IMR-90 (cell line): ENCODE measurements at regions not wholly inside any gene's neighbourhood (a gene's known extent, or its start where the extent isn't known, plus 50 kb on each side); places are given as distances from the start of the nearest gene placed in this dataset.

Experiments
- ATAC-seq: fragments of 200-7000 bp; cut with Tn5 transposase; 2 replicates; pipeline ENCODE4 v1.9.1; 2020; ENCODE audit warnings: low read depth, mild to moderate bottlenecking, moderate library complexity
- BruUV-seq: library from RNA; stranded (reverse); fragments of 400-500 nt; replicated peaks from 2 replicates; lab custom pipeline; 2021; lab: Mats Ljungman, UMichigan
- CTCF ChIA-PET: fragments of 300-600 bp; formaldehyde crosslinking; extraction: SDS; loops from one replicate; lab custom pipeline; 2021; ENCODE audit warnings: antibody characterized with exemption; lab: Yijun Ruan, JAX
- POLR2A ChIA-PET: fragments of 300-600 bp; sonication (Branson Sonifier 250); formaldehyde crosslinking; loops from one replicate; lab custom pipeline; 2022; ENCODE audit warnings: antibody characterized with exemption; ENCODE audit not compliant: unreplicated experiment; lab: Charles Lee
- DNase-seq: peaks from one replicate; pipeline ENCODE4 v3.0.0; 2013
- H2AFZ ChIP-seq: replicated peaks from 2 replicates; pipeline ENCODE3; 2013; ENCODE audit warnings: low read length, mild to moderate bottlenecking; ENCODE audit not compliant: poor library complexity
- H2AK5ac ChIP-seq: 2 replicates; pipeline ENCODE4 v1.6.1; 2013; ENCODE audit warnings: low read depth, low read length, inconsistent platforms
- H2AK9ac ChIP-seq: replicated peaks from 2 replicates; pipeline ENCODE3; 2013; ENCODE audit warnings: mild to moderate bottlenecking, low read depth, low read length, moderate library complexity; ENCODE audit not compliant: poor library complexity
- H2BK120ac ChIP-seq: 2 replicates; pipeline ENCODE4 v1.6.1; 2013; ENCODE audit warnings: low read depth, low read length, inconsistent platforms
- H2BK15ac ChIP-seq: 3 replicates; pipeline ENCODE4 v1.6.1; 2013; ENCODE audit warnings: low read depth, low read length, inconsistent platforms
- H2BK20ac ChIP-seq: 2 replicates; pipeline ENCODE4 v1.6.1; 2013; ENCODE audit warnings: low read depth, mild to moderate bottlenecking, inconsistent platforms, low read length, moderate library complexity
- H2BK5ac ChIP-seq: 2 replicates; pipeline ENCODE4 v1.6.1; 2013; ENCODE audit warnings: mild to moderate bottlenecking, low read depth, low read length, inconsistent platforms; ENCODE audit not compliant: poor library complexity, severe bottlenecking
- H3K14ac ChIP-seq: replicated peaks from 2 replicates; pipeline ENCODE4 v1.6.1; 2013; ENCODE audit warnings: low read depth, low read length, inconsistent platforms
- H3K18ac ChIP-seq: 2 replicates; pipeline ENCODE4 v1.6.1; 2013; ENCODE audit warnings: low read depth, low read length, control low read depth
- H3K23ac ChIP-seq: 2 replicates; pipeline ENCODE4 v1.6.1; 2013; ENCODE audit warnings: low read depth, low read length, inconsistent platforms
- H3K27ac ChIP-seq: 2 replicates; pipeline ENCODE4 v1.5.1; 2013; ENCODE audit warnings: mild to moderate bottlenecking, control low read depth, low read length; ENCODE audit not compliant: insufficient read depth
- H3K27me3 ChIP-seq: 2 replicates; pipeline ENCODE4 v1.6.1; 2013; ENCODE audit warnings: low read length; ENCODE audit not compliant: control insufficient read depth, insufficient read depth
- H3K36me3 ChIP-seq: 2 replicates; pipeline ENCODE4 v1.6.1; 2013; ENCODE audit warnings: low read length, mixed read lengths; ENCODE audit not compliant: control insufficient read depth, insufficient read depth
- H3K4ac ChIP-seq: 2 replicates; pipeline ENCODE4 v1.6.1; 2013; ENCODE audit warnings: low read depth, low read length, inconsistent platforms
- H3K4me1 ChIP-seq: 2 replicates; pipeline ENCODE4 v1.6.1; 2013; ENCODE audit warnings: low read length, mixed read lengths; ENCODE audit not compliant: control insufficient read depth, insufficient read depth
- H3K4me2 ChIP-seq: 2 replicates; pipeline ENCODE4 v1.6.1; 2013; ENCODE audit warnings: low read depth, mild to moderate bottlenecking, control low read depth, low read length, moderate library complexity
- H3K4me3 ChIP-seq: 2 replicates; pipeline ENCODE4 v1.5.1; 2013; ENCODE audit warnings: low read depth, mild to moderate bottlenecking, control low read depth, low read length, moderate library complexity; ENCODE audit not compliant: insufficient read depth
- H3K56ac ChIP-seq: 2 replicates; pipeline ENCODE4 v1.6.1; 2013; ENCODE audit warnings: low read length, inconsistent platforms; ENCODE audit not compliant: insufficient read depth; ENCODE audit errors: extremely low read depth
- H3K79me1 ChIP-seq, 2 experiments: 2 replicates each; pipeline ENCODE4 v1.6.1; 2013; ENCODE audit warnings: low read length in 2 of 2, inconsistent platforms in 1 of 2, low read depth in 1 of 2
- H3K9ac ChIP-seq: 2 replicates; pipeline ENCODE4 v1.6.1; 2013; ENCODE audit warnings: low read depth, low read length, control low read depth
- H3K9me1 ChIP-seq: 2 replicates; pipeline ENCODE4 v1.6.1; 2013; ENCODE audit warnings: low read length, inconsistent platforms; ENCODE audit not compliant: insufficient read depth
- H3K9me3 ChIP-seq: 2 replicates; pipeline ENCODE4 v1.6.1; 2013; ENCODE audit warnings: low read length; ENCODE audit not compliant: control insufficient read depth, insufficient read depth
- H4K20me1 ChIP-seq: 2 replicates; pipeline ENCODE4 v1.6.1; 2013; ENCODE audit warnings: low read length, inconsistent platforms; ENCODE audit not compliant: insufficient read depth
- H4K5ac ChIP-seq: 2 replicates; pipeline ENCODE4 v1.6.1; 2013; ENCODE audit warnings: mild to moderate bottlenecking, low read depth, low read length, control low read depth
- H4K8ac ChIP-seq, 2 experiments: 2 replicates each; pipeline ENCODE4 v1.6.1; 2013; ENCODE audit warnings: low read depth in 2 of 2, low read length in 2 of 2, control low read depth in 1 of 2, inconsistent platforms in 1 of 2
- H4K91ac ChIP-seq: 2 replicates; pipeline ENCODE4 v1.6.1; 2013; ENCODE audit warnings: low read depth, low read length, inconsistent platforms; ENCODE audit not compliant: insufficient read depth
- POLR2A ChIP-seq: IDR thresholded peaks from 2 replicates; pipeline ENCODE4 v1.6.1; 2012; ENCODE audit warnings: mild to moderate bottlenecking, low read depth, low read length
- RCOR1 ChIP-seq: IDR thresholded peaks from 2 replicates; pipeline ENCODE4 v1.6.1; 2012; ENCODE audit warnings: mild to moderate bottlenecking, low read length, improper control_type of control experiment; ENCODE audit not compliant: insufficient replicate concordance
- SMC3 ChIP-seq: fragments of 150-350 bp; IDR thresholded peaks from 2 replicates; pipeline ENCODE4 v1.6.1; 2016; ENCODE audit warnings: low read depth, mild to moderate bottlenecking, antibody characterized with exemption, low read length, moderate library complexity
- WGBS, 2 experiments: methylation state at CpG; one replicate each; pipeline versions ENCODE4 v1.1.5 to v1.1.7; 2013; ENCODE audit warnings: missing lambda C conversion rate in 2 of 2; ENCODE audit not compliant: insufficient read length in 1 of 2; ENCODE audit errors: extremely low coverage in 2 of 2; 5-methylcytosine and 5-hydroxymethylcytosine counted together
- dilution Hi-C: fragments of 300-500 bp; cut with HindIII; formaldehyde crosslinking; loops from one replicate; pipeline ENCODE4 v1.14.3; 2018; ENCODE audit warnings: low sequenced_read_pairs; ENCODE audit not compliant: unreplicated experiment
- in situ Hi-C: fragments of 300-500 bp; cut with MboI; formaldehyde crosslinking; loops from 3 replicates; pipeline ENCODE4 v1.14.3; 2019; ENCODE audit warnings: low sequenced_read_pairs, inconsistent platforms, mixed read lengths
- intact Hi-C: fragments of 100-400 bp; cut with micrococcal nuclease; formaldehyde crosslinking; loops from 2 replicates; pipeline ENCODE4 v1.10.0; 2022

GRCh38 chr22:27336151-27337090 is 465.1 kb downstream of the MN1 start:
- Histone ChIP-seq H3K14ac (no peak overlapping the region), H4K91ac (no peak overlapping the region), H3K23ac (no peak overlapping the region), H3K4me2 (no peak overlapping the region), H3K9ac (no peak overlapping the region), H3K56ac (no peak overlapping the region), H3K18ac (no peak overlapping the region), H2BK15ac (no peak overlapping the region), H3K79me1 (no peaks in the 10 kb centered on the region), H4K20me1 (no peaks in the 10 kb centered on the region), H2AK9ac (no peak overlapping the region), H4K8ac (no peak overlapping the region), H2BK120ac (no peak overlapping the region), H3K4ac (no peak overlapping the region), H3K4me1 (no peaks in the 10 kb centered on the region), H3K4me3 (no peak overlapping the region), H3K9me3 (peaks cover 3% of the 10 kb centered on the region), H3K27me3 (peaks cover 23% of the 10 kb centered on the region), H2BK20ac (no peak overlapping the region), H3K36me3 (no peaks in the 10 kb centered on the region), H2AK5ac (no peak overlapping the region), H3K9me1 (no peaks in the 10 kb centered on the region), H2AFZ (no peak overlapping the region), H2BK5ac (no peak overlapping the region), H3K27ac (no peak overlapping the region), H4K5ac (no peak overlapping the region)
- in situ Hi-C loops: no loop called here
- no peak for TF ChIP-seq POLR2A
- no peak for TF ChIP-seq RCOR1
- no peak for TF ChIP-seq SMC3
- CTCF ChIA-PET: no interaction called here
- dilution Hi-C loops: no loop called here
- DNase-seq (no peak), ATAC-seq (no peak)
- intact Hi-C loops: loop anchor here (10.0 kb wide), 1 partner anchor 572 kb away; no protein-coding TSS in a partner anchor
- no TSS peak for BruUV-seq
- no CpG with 5 or more reads among the region's 10 CpGs for WGBS, 2 experiments
- POLR2A ChIA-PET: no interaction called here
